HG03520 (cell line): ENCODE measurements at regions not wholly inside any gene's neighbourhood (a gene's known extent, or its start where the extent isn't known, plus 50 kb on each side); places are given as distances from the start of the nearest gene placed in this dataset.
"Not testable (repeated sequence)": the region's sequence is repeated elsewhere in the genome, so short reads cannot be mapped to it uniquely, and the experiment has no call there.

Source experiments
- ATAC-seq: cut with Tn5 transposase; IDR thresholded peaks from one replicate; pipeline ENCODE4 v1.9.1; 2021; ENCODE audit warnings: mild to moderate bottlenecking, moderate library complexity; ENCODE audit not compliant: unreplicated experiment

DNA sequence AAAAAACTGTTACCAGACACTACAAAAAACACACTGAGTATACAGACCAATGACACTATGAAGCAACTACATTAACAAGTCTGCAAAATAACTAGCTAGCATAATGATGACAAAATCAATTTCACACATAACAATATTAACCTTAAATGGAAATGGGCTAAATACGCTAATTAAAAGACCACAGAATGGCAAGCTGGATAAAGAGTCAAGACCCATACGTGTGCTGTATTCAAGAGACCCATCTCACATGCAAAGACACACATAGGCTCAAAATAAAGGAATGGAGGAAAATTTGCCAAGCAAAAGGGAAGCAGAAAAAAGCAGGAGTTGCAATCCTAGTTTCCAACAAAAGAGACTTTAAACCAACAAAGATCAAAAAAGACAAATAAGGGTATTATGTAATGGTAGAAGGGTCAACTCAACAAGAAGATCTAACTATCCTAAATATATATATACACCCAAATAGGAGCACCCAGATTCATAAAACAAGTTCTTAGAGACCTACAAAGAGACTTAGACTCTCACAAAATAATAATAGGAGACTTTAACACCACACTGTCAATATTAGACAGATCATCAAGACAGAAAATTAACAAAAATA, 158.6 kb downstream of the ALDH8A1 start:
- ATAC-seq: not testable (repeated sequence)

DNA sequence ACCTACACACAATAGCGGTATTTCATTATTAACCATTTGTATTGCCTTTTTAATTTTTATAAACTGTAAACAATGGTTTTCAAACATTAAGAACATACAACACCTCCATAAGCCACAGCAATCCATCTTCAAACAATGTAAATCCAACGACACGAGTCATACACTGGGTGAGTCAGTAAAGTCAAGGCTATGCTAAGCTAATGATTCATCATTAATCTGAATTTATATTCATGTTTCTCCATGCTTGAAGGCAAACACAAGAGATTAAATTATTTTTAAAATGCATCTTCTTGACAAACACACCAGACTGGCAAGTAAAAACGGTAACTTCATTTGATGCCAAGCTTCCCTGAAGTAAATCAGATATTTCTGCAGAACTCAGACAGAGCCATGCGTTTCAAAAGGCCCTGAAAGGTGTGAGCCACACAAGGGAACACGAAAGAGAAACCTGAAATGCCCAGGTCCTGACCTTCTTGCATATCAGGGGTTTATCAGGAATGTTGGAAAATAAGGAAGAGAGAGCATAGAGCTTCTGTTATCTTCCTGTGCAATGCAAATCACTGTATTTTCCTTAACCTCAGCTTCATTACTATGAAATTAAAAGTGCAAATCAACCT, 162.5 kb downstream of the ALDH8A1 start:
- no peak for ATAC-seq

DNA sequence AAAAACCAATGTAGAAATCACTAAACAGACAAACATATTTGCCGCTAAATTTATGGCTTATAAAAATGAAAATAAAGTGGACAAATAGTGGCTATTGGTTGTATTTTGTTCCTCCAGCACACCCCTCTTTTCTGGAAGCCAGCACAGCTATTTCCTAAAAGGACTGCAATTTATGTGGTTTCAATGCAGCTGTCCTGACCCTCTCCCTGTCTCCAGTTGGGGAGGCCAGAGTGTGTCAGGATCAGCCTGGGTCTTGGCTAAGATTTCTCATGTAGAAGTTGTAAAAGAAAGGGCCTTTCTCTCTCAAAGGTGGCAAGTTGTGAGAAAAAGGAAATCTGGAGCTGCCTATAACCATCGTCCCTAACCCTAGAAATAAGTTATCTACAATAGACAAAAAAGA, 165.6 kb downstream of the ALDH8A1 start:
- ATAC-seq: no peak

DNA sequence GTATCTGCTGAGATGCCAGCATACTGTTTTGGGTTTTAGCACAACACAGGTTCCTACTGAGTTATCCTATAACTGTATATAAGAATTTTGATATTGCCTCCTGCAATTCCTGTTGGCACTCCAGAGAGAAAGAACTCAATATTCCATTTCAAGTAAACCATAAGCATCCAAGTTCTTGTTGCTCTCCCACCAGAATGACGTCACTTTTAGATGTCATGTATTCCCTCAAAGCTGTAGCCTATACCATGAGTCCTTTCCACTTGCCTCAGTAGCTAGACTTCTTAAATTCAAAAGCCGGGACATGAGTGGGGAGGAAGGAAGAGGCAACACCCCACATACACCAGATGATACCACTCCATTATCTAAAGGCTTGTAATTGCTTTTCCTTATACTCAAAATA, 171.5 kb downstream of the ALDH8A1 start:
- ATAC-seq: no peak

DNA sequence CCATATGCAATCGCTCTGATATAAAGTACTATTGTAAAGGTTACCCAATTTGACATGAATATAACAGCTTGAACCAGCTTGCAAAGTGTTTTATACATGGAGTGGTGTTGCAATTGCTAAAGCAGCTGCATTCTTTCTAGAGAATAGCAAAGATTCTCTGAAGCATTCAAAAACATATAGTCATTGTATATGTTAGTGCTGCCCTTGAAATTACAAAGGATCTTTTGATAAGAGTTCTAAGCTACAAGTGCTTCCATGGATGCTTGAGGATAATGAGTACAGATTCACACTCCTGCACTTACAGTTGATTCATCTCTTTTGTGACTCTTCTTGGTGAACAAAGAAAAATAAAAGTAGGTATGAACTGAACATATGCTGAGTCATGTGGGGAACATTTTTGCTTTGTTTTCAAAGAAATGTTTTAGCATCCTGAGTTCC, 175.7 kb downstream of the ALDH8A1 start:
- no peak for ATAC-seq

DNA sequence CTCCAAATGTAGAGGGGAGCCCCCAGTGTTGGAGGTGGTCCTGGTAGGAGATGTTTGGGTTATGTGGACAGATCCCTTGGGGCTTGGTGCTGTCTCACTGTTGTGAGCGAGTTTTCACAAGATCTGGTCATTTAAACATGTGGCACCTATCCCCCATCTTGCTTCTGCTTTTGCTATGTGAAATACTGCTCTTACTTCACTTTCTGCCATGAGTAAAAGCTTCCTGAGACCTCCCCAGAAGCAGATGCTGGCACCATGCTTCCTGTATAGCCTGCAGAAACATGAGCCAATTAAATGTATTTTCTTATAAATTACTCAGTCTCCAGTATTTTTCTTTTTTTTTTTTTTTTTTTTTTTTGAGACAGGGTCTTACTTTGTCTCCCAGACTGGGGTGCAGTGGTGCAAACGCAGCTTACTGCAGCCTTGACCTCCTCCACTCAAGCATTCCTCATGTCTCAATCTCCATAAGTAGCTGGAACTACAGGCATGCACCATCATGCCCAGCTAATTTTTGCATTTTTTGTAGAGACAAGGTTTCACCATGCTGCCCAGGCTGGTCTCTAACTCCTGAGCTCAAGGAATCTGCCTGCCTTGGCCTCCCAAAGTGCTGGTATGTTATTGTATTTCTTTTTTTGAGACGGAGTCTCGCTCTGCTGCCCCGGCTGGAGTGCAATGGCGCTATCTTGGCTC, 177.1 kb downstream of the ALDH8A1 start:
- no peak for ATAC-seq

DNA sequence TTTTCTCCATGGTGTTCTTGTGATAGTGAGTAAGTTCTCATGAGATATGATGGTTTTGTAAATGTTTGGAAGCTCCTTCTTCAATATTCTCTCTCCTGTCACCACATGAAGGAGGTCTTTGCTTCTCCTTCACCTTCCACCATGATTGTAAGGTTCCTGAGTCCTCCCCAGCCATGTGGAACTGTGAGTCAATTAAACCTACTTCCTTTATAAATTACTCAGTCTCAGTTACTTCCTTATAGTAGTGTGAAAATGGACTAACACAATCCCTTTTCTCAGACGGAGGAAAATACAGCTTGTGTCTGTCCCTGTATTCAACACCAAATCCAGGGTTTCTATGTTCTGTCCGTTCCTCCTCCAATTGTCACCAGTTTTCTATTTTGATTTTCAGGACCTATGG, 181.0 kb downstream of the ALDH8A1 start:
- ATAC-seq: no peak

DNA sequence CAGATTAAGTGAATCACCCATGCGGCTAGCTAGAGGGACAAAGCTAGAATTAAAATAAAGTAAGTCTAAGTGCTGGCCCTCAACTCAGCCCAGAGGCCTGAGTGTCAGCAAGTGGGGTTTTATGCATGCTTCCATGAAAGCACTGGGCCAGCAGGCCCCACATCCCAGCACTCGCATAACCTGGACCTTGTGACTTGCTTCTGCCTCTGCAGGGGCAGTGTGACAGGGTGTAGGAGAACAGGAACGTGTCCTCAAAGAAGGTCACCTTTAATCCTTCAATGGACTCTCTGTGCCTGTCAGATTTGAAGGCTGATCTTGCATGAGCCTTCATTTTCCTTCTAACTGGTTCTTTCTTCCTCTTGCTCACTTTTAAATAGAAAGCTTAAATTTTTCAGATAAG, 183.4 kb downstream of the ALDH8A1 start:
- ATAC-seq: no peak

DNA sequence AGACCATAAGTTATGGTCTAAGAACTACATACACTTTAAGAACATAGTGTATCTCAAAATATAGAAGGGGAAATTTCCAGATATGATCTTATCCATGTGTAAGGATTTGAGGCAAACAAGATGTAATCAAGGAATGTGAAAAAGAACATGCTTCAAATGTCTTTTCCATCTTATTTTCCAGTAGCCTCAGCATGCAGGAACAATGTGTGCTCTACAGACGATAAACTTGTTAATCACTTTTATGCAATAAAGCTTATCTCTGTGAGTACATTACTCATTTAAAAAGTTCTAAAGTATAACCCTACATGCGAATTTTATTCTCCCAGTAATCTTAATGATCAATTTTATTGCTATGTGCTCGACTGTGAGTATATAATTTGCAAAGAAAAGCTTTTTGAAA, 185.2 kb downstream of the ALDH8A1 start:
- no peak for ATAC-seq

DNA sequence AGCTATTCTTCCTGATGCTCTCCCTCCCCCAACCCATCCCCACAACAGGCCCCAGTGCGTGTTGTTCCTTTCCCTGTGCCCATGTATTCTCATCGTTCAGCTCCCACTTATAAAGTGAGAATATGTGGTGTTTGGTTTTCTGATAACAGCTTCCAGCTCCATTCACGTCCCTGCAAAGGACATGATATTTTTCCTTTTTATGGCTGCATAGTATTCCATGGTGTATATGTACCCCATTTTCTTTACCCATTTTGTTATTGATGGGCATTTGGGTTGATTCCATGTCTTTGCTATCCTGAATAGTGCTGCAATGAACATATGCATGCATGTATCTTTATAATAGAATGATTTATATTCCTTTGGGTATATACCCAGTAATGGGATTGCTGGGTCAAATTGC, 186.3 kb downstream of the ALDH8A1 start:
- not testable (repeated sequence) for ATAC-seq

DNA sequence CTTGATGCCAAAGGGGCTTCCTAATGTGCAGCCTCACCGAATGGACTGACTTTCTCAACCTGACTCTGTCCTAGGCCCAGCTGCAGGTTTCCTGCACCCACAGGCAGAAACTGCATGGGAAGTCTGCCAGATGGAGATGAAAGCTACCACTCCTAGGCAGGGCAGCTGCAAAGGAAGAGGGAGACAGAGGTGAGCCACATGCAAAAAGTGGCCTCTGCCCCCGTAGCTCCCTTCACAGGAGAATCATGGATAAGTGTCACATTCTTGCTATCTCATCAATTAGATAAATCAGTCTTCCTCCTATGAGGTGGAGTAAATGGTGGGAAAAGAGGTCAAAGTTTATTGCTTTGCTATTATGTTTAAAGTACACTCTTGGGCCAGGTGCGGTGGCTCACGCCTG, 191.3 kb downstream of the ALDH8A1 start:
- no peak for ATAC-seq

DNA sequence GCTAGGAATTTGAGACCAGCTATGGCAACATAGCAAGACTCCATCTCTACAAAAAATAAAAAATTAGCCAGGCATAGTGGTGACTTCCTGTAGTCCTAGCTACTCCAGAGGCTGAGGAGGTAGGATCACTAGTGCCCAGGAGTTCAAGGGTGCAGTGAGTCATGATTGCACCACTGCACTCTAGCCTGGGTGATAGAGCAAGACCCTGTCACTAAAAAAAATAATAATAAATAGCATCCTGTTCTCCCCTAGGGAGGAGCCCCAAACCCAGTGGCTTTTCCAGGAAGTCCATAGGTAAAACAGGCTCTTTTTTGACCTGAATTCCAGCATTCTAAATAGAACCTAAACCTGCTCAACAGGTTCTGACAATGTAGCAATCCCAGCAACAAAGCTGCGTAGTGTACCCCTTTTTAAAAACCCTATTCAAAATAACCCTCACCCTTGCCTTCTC, 192.0 kb downstream of the ALDH8A1 start:
- ATAC-seq: no peak

DNA sequence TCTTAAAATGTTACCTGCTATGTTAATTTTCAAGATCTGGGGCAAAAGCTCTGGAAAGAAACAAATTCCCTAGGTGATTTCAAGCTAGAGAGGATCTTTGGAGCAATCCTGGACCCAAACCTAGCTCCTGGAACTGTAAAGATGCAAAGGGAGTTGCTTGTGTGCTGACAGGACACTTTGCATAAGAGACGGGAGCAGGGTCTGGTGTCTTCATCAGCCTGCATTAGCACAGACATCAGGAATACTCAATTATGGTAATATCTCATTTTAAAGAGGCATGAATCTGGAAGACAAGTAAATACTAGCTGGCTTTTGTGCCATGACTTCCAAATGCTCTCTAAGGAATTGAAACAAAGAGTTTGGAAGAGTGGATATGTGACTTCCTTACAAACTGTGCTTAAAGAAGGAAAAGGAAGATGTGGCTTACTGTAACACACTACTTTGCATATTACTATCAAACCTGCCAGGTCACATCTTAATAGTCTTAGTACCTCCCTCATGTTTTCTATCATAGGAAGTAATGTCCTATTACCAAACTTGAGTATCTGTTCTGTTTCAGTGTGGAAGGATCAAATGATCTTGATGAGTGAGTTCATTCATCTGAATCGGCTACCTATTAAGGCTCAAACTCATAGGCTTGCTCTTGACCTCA, 193.4 kb downstream of the ALDH8A1 start:
- ATAC-seq: no peak

DNA sequence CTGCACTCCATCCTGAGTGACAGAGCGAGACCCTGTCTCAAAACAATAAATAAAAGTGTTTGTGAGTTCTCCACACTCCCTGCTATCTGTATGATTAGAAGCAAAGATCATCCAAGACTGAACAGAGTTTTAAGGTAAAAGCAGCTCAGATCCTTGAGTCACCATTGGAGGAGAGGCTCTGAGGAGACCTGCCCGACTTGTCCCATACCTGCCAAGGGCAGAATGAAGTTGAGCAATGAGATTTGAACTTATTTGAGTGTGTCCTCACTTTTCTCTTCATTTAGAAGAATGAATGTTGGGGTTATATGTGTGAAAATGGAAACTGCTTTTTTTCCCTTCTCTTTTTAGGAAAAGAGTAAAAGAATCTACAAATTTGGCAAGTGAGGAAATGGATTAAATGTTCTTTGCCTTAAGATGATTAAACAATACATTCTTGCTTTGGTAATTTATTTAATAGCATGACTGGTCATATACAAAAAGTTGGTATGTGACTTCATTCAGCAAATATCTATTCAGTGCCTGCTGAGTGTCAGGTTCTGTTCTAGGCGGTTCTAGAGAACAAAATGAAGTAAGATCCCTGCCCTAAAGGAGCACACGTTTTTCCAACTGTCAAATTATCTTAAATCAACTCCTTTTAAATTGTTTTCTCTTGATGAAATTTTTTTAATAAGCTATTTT, 195.7 kb downstream of the ALDH8A1 start:
- no peak for ATAC-seq

DNA sequence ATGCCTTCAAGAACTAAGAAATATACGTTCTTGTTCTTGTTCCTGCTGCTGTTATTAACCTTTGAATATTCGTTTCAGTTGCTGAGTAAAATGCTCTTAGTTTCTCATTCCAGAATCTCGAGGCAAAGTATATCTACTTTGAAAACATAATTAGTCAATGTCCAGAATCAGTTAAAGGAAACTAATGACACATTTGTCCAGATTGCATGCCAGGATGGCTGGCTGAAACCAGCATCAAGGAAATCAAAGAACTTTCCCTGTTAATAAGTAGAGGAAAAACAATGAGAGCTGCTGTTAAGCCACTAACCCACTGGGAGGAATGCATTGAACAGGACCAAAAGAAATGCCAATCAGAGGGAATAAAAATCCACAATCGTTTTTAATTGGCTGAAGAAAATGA, 196.9 kb downstream of the ALDH8A1 start:
- no peak for ATAC-seq

DNA sequence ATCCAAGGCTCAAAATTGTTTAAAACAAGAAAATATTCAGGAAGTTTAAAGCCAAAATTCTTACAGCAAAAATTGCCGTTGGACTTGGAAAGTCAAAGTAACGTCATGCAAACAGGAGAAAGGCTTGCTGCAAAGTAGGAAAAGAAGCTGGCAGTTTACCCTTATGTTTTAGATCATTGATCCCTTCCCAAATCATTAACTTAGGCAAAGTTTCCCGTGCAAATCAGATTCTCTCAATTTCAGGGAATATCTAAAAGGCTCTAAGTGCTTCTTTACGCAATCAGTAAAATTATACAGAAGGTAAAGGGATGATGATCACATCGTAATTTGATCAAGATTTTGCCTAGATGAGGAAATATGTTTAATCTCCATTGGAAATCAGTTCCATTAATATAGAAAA, 197.5 kb downstream of the ALDH8A1 start:
- ATAC-seq: no peak

DNA sequence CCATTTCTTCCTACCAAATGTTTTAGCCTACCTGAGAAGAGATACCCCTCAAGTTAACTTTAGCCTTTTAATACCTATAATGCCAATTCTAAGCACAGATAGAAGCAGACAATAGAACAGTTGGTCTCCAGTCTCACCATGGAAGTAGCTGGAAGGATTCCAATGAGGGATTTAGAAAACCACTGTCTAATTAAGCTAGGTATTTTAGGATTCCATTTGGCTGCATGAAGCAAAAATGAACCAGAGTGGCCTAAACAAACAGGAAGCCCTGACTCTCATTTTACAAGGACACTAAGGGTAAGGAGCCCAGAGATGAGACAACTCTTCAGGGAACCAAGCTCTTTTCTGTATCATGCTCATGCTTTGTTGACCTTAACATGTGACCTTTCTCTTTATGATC, 199.2 kb downstream of the ALDH8A1 start:
- no peak for ATAC-seq

DNA sequence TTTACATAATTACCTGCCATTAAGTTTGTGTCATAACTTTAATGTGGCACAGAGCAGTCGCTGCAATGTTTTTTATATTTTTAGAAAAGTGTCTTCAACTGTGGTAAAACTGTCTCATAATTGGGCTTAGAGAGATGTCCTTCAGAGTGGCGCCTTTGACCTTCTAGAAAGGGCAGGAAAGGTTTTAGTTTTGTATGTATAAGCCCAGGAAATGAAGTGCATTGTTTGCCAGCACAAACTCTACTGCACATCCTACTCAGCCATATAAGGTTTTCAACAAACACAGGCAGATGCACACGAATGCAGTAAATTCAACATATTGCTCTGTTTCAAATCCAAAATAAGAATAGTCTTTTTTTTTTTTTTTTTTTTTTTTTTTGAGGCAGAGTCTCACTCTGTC, 201.4 kb downstream of the ALDH8A1 start:
- ATAC-seq: no peak

DNA sequence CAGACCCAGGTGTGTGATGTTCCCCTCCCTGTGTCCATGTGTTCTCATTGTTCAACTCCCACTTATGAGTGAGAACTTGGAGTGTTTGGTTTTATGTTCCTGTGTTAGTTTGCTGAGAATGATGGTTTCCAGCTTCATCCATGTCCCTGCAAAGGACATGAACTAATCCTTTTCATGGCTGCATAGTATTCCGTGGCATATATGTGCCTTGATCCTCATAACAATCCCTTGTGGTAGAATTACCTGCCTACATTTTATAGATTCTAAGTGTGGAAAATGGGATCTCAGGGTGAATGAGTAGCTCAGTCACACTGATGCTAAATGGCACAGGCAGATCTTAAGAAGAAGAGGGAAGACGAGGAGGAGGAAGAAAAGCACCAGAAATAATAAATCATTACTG, 202.7 kb downstream of the ALDH8A1 start:
- not testable (repeated sequence) for ATAC-seq

DNA sequence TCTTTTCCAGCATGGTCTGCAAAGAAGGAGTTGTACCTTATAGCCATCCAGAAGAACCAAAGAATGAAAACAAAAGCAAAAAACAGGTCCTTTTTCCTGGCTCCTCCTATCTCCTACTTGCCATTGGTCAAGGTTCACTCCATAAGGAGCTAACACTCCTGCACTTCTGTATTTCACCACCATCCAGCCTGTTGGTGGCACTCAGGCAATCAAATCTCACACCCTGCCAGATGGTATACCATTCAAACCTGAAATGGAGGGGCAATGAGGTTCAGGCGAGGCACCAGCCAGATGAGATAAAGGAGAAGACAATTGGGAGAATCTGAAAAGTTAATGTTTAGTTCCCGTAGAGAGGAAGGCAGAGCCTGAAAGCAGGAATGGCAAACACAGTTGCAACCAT, 203.8 kb downstream of the ALDH8A1 start:
- ATAC-seq: no peak

DNA sequence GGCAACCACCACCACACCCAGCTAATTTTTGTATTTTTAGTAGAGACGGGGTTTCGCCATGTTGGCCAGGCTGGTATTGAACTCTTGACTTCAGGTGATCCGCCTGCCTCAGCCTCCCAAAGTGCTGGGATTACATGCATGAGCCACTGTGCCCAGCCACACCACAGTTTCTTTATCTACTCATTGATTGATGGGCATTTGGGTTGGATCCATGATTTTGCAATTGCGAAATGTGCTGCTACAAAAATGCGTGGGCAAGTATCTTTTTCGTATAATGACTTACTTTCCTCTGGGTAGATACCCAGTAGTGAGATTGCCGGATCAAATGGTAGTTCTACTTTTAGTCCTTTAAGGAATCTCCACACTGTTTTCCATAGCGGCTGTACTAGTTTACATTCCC, 204.7 kb downstream of the ALDH8A1 start:
- not testable (repeated sequence) for ATAC-seq
